Neural cell (in vitro differentiated cells): ENCODE measurements at regions not wholly inside any gene's neighbourhood (a gene's known extent, or its start where the extent isn't known, plus 50 kb on each side); places are given as distances from the start of the nearest gene placed in this dataset.

Source experiments
- EP300 ChIP-seq: fragments of 450-650 bp; conservative IDR thresholded peaks from 2 replicates; pipeline ENCODE4 v1.6.1; 2014; ENCODE audit warnings: antibody characterized with exemption, mild to moderate bottlenecking, moderate library complexity; ENCODE audit not compliant: poor library complexity, severe bottlenecking
- POLR2AphosphoS5 ChIP-seq: IDR thresholded peaks from 2 replicates; pipeline ENCODE4 v1.6.1; 2012
- TAF1 ChIP-seq: IDR thresholded peaks from 2 replicates; pipeline ENCODE4 v1.6.1; 2012; ENCODE audit warnings: low read depth
- TF ChIP-seq, protein P1 (sequence below): IDR thresholded peaks from 2 replicates; pipeline ENCODE4 v1.6.1; 2012; ENCODE audit warnings: borderline replicate concordance
- TF ChIP-seq, protein P2 (sequence below): fragments of 450-650 bp; IDR thresholded peaks from 2 replicates; pipeline ENCODE4 v1.5.1; 2014; ENCODE audit warnings: antibody characterized with exemption, mild to moderate bottlenecking, moderate library complexity; ENCODE audit not compliant: poor library complexity, severe bottlenecking

DNA sequence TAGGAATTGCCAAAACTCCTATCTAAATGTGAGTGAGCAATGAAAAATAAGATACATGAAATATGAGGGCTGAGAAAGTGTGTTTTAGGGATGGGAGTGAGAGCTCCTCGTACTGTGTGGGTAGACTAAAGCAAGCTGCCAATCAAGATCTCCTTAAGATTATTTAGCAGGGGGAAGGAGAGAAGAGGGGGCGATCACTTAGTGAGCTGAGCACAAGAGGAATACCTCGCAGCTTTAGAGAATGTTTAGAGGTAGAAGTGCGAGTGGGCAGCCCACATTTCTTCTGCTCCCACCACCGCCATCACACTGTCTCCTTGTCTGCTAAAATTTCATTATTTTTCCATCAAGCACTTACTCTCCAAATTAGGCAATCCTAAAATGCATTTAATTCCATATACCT is 312.6 kb downstream of the ALDH8A1 start:
- TF ChIP-seq, protein P1, sequence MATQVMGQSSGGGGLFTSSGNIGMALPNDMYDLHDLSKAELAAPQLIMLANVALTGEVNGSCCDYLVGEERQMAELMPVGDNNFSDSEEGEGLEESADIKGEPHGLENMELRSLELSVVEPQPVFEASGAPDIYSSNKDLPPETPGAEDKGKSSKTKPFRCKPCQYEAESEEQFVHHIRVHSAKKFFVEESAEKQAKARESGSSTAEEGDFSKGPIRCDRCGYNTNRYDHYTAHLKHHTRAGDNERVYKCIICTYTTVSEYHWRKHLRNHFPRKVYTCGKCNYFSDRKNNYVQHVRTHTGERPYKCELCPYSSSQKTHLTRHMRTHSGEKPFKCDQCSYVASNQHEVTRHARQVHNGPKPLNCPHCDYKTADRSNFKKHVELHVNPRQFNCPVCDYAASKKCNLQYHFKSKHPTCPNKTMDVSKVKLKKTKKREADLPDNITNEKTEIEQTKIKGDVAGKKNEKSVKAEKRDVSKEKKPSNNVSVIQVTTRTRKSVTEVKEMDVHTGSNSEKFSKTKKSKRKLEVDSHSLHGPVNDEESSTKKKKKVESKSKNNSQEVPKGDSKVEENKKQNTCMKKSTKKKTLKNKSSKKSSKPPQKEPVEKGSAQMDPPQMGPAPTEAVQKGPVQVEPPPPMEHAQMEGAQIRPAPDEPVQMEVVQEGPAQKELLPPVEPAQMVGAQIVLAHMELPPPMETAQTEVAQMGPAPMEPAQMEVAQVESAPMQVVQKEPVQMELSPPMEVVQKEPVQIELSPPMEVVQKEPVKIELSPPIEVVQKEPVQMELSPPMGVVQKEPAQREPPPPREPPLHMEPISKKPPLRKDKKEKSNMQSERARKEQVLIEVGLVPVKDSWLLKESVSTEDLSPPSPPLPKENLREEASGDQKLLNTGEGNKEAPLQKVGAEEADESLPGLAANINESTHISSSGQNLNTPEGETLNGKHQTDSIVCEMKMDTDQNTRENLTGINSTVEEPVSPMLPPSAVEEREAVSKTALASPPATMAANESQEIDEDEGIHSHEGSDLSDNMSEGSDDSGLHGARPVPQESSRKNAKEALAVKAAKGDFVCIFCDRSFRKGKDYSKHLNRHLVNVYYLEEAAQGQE = no peak
- TF ChIP-seq TAF1 = no peak
- TF ChIP-seq, protein P2, sequence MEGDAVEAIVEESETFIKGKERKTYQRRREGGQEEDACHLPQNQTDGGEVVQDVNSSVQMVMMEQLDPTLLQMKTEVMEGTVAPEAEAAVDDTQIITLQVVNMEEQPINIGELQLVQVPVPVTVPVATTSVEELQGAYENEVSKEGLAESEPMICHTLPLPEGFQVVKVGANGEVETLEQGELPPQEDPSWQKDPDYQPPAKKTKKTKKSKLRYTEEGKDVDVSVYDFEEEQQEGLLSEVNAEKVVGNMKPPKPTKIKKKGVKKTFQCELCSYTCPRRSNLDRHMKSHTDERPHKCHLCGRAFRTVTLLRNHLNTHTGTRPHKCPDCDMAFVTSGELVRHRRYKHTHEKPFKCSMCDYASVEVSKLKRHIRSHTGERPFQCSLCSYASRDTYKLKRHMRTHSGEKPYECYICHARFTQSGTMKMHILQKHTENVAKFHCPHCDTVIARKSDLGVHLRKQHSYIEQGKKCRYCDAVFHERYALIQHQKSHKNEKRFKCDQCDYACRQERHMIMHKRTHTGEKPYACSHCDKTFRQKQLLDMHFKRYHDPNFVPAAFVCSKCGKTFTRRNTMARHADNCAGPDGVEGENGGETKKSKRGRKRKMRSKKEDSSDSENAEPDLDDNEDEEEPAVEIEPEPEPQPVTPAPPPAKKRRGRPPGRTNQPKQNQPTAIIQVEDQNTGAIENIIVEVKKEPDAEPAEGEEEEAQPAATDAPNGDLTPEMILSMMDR = no peak
- TF ChIP-seq POLR2AphosphoS5 = no peak
- no peak for TF ChIP-seq EP300
